ENCODE measurements at regions not wholly inside any gene's neighbourhood (a gene's known extent, or its start where the extent isn't known, plus 50 kb on each side); places are given as distances from the start of the nearest gene placed in this dataset.

GRCh38 chr1:68551459-68551858 lies 54.6 kb upstream of the DEPDC1 start:
- H3K4me3 ChIP-seq (ENCODE audit: low read depth, low read length) = no peak overlapping the region
- TF ChIP-seq CTCF (IDR thresholded peaks at IDR 0.05; ENCODE audit: insufficient read depth, low read length) = no peak
- DNase-seq (ENCODE audit: low read depth) = no peak

GRCh38 chr1:68558321-68559026 lies 61.6 kb upstream of the DEPDC1 start:
- H3K4me3 ChIP-seq (ENCODE audit: low read depth, low read length) = no peak overlapping the region
- DNase-seq (ENCODE audit: low read depth) = no peak
- TF ChIP-seq CTCF (IDR thresholded peaks at IDR 0.05; ENCODE audit: insufficient read depth, low read length) = no peak

- no peak overlapping the region for H3K4me3 ChIP-seq (ENCODE audit: low read depth, low read length)
- no peak for TF ChIP-seq CTCF (IDR thresholded peaks at IDR 0.05; ENCODE audit: insufficient read depth, low read length)
- DNase-seq (ENCODE audit: low read depth) = no peak
Observed at GRCh38 chr1:68565923-68566322, 69.0 kb upstream of the DEPDC1 start.

GRCh38 chr1:68570871-68571270 lies 74.0 kb upstream of the DEPDC1 start:
- peak; percentile 26 for DNase-seq (ENCODE audit: low read depth)
- no peak for TF ChIP-seq CTCF (IDR thresholded peaks at IDR 0.05; ENCODE audit: insufficient read depth, low read length)

GRCh38 chr1:68571454-68572235 lies 74.8 kb upstream of the DEPDC1 start:
- H3K4me3 ChIP-seq (ENCODE audit: low read depth, low read length) = no peak overlapping the region
- DNase-seq (ENCODE audit: low read depth) = peak; percentile 23

More at GRCh38 chr1:68570871-68571270, 74.0 kb upstream of the DEPDC1 start:
- H3K4me3 ChIP-seq (ENCODE audit: low read depth, low read length) = no peak overlapping the region

GRCh38 chr1:68585351-68585750 lies 88.5 kb upstream of the DEPDC1 start:
- no peak for DNase-seq (ENCODE audit: low read depth)
- no peak for TF ChIP-seq CTCF (IDR thresholded peaks at IDR 0.05; ENCODE audit: insufficient read depth, low read length)
- H3K4me3 ChIP-seq (ENCODE audit: low read depth, low read length) = no peak overlapping the region

More at GRCh38 chr1:68571454-68572235, 74.8 kb upstream of the DEPDC1 start:
- TF ChIP-seq CTCF (IDR thresholded peaks at IDR 0.05; ENCODE audit: insufficient read depth, low read length) = no peak
